ENCODE measurements at regions not wholly inside any gene's neighbourhood (a gene's known extent, or its start where the extent isn't known, plus 50 kb on each side); places are given as distances from the start of the nearest gene placed in this dataset.
"Not testable (repeated sequence)": the region's sequence is repeated elsewhere in the genome, so short reads cannot be mapped to it uniquely, and the experiment has no call there.

DNA sequence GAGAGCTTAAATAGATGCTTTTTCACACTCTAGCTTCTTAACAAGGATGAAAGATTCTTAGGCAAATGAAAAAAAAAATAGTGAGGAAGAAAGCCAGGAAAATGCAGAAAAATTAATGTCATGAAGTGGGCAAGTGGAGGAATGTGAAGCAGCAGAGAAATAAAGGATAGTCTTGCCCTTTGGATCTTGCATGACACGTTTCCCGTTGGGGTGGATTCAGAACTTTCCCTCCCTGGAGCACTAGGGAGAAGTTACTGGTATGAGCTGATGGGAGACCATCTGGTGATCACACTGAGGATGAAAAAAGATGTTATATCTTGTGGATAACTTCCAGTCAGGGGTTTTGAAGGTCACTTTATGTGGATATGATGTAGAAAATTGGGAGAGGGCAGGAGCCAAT is 361.8 kb upstream of the ROPN1 start:
- DNase-seq = no peak
- H3K4me1 Mint-ChIP-seq (ENCODE audit: low read depth) = no peaks in the 10 kb centered on the region
- no peaks in the 10 kb centered on the region for H3K9me3 Mint-ChIP-seq
- ATAC-seq = no peak
- H3K27me3 Mint-ChIP-seq (ENCODE audit: low read depth) = peaks cover 4% of the 10 kb centered on the region
- H3K36me3 Mint-ChIP-seq (ENCODE audit: insufficient read depth) = no peaks in the 10 kb centered on the region
- H3K4me3 Mint-ChIP-seq = no peak overlapping the region

DNA sequence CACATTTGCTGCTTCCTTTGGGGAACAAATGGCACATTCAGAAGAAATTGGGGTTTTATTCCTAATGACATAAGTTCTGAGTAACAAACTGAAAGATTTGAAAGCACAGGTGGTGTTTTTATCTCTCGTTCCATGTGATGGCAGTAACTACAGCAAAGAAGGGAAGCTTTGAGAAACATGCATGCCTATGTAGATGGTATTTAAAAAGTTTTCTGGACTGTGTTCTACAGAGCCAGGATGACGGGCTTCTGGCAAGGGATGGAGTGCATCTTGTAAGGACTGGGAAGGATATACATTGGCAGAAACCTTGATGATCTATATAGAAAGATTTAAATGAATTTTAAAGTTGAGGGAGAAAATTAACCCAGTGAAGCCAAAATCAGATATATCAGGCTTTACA is 362.2 kb upstream of the ROPN1 start:
- Mint-ChIP-seq H3K9me3 (no peaks in the 10 kb centered on the region), H3K36me3 (ENCODE audit: insufficient read depth) (no peaks in the 10 kb centered on the region), H3K4me3 (no peak overlapping the region), H3K27me3 (ENCODE audit: low read depth) (peaks cover 4% of the 10 kb centered on the region), H3K4me1 (ENCODE audit: low read depth) (no peaks in the 10 kb centered on the region)
- ATAC-seq (no peak), DNase-seq (no peak)

GRCh38 chr3:124358156-124358555 is 366.2 kb upstream of the ROPN1 start:
- H3K4me3 Mint-ChIP-seq = no peak overlapping the region
- no peaks in the 10 kb centered on the region for H3K4me1 Mint-ChIP-seq (ENCODE audit: low read depth)
- H3K27me3 Mint-ChIP-seq (ENCODE audit: low read depth) = peaks cover 8% of the 10 kb centered on the region
- ATAC-seq (no peak), DNase-seq (no peak)
- H3K36me3 Mint-ChIP-seq (ENCODE audit: insufficient read depth) = no peaks in the 10 kb centered on the region
- H3K9me3 Mint-ChIP-seq = no peaks in the 10 kb centered on the region

DNA sequence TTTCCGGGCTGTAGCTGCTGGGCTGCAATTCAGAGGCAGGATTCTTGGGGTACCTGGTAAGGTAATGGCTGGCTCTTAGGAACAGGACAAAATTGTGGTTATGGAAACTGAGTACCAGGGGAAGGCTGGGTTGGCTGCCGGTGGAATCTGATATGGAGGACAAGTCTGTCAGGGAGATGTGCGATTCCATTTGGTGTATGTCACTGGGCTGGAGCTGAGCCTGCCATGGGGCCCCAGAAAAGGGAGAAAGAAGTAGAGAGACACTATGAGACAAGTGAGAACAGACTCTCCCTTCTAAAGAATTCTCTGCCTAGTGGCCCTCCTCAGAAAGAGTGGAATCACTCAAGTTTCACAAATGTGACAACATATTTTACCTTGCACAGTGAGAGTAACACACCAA is 368.2 kb upstream of the ROPN1 start:
- Mint-ChIP-seq H3K27me3 (ENCODE audit: low read depth) (peaks cover 10% of the 10 kb centered on the region), H3K9me3 (no peaks in the 10 kb centered on the region), H3K4me1 (ENCODE audit: low read depth) (no peaks in the 10 kb centered on the region), H3K36me3 (ENCODE audit: insufficient read depth) (no peaks in the 10 kb centered on the region), H3K4me3 (no peak overlapping the region)
- DNase-seq = no peak
- ATAC-seq = no peak

DNA sequence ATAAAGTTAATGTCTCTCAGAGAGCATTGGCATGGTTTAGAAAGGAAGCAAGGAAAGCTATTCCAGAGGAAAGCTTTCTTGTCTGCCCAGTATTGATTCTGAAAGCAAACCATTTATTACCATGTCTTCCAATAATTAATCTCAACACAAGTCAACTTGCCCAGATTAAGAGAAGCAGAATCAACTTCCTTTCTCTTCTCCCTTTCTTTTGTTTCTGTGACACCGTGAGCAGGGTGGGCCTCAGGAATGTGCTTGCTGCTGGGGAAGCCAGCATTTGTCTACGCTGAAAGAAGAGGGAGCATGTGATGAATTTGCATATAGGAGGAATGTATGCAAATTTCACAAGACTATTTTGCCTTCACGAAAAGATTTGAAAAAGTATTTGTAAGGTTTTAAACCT is 368.6 kb upstream of the ROPN1 start:
- H3K9me3 Mint-ChIP-seq = no peaks in the 10 kb centered on the region
- DNase-seq (no peak), ATAC-seq (no peak)
- H3K36me3 Mint-ChIP-seq (ENCODE audit: insufficient read depth) = no peaks in the 10 kb centered on the region
- H3K27me3 Mint-ChIP-seq (ENCODE audit: low read depth) = peaks cover 10% of the 10 kb centered on the region
- no peak overlapping the region for H3K4me3 Mint-ChIP-seq
- no peaks in the 10 kb centered on the region for H3K4me1 Mint-ChIP-seq (ENCODE audit: low read depth)

- no peaks in the 10 kb centered on the region for H3K36me3 Mint-ChIP-seq (ENCODE audit: insufficient read depth)
- H3K4me1 Mint-ChIP-seq (ENCODE audit: low read depth) = no peaks in the 10 kb centered on the region
- ATAC-seq (no peak), DNase-seq (no peak)
- no peak overlapping the region for H3K4me3 Mint-ChIP-seq
- H3K9me3 Mint-ChIP-seq = no peaks in the 10 kb centered on the region
- H3K27me3 Mint-ChIP-seq (ENCODE audit: low read depth) = peaks cover 7% of the 10 kb centered on the region
These were observed 368.7 kb upstream of the UMPS start for GRCh38 chr3:124361566-124361965.

DNA sequence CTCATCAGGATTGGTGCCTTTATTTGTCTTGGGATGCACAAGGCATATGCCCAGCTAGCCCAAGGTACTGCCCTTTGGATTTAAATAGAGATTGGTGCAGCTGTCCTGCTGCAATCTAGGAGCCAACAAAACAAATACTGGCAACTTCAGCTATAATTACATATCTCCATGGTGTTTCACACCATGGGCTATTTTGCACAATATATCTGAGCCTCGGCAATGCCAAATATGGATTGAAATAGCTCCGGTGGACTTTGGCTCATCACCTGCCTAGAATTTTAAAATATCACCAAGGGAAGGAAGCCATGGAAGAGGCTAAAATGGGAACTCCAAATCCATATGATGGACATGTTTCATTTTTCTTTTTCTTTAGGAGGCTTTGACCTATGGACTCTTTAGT is 367.8 kb upstream of the UMPS start:
- peaks cover 7% of the 10 kb centered on the region for H3K27me3 Mint-ChIP-seq (ENCODE audit: low read depth)
- H3K4me3 Mint-ChIP-seq = no peak overlapping the region
- ATAC-seq (no peak), DNase-seq (no peak)
- H3K9me3 Mint-ChIP-seq = no peaks in the 10 kb centered on the region
- H3K36me3 Mint-ChIP-seq (ENCODE audit: insufficient read depth) = no peaks in the 10 kb centered on the region
- H3K4me1 Mint-ChIP-seq (ENCODE audit: low read depth) = no peaks in the 10 kb centered on the region

DNA sequence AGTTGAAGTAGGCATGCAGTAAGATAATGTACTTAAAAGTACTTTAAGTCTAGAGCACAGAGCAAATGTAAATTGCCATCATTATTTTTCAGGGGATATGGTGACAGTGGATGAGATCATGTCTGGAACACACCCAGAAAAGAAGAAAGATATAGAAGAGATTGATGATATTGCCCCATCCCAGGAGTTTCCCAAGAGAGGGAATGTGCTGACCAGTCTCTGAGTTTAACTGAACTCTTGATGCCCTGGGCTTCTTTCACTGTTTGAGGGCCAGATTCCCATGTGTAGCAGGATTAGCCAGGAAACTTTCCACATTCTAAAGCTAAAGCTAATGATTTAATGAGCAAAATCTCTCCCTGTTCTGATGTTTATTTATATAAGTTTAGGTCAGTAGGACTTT is 366.8 kb upstream of the UMPS start:
- Mint-ChIP-seq H3K36me3 (ENCODE audit: insufficient read depth) (no peaks in the 10 kb centered on the region), H3K4me3 (no peak overlapping the region), H3K9me3 (no peaks in the 10 kb centered on the region), H3K27me3 (ENCODE audit: low read depth) (peaks cover 7% of the 10 kb centered on the region), H3K4me1 (ENCODE audit: low read depth) (no peaks in the 10 kb centered on the region)
- ATAC-seq = no peak
- DNase-seq = no peak

DNA sequence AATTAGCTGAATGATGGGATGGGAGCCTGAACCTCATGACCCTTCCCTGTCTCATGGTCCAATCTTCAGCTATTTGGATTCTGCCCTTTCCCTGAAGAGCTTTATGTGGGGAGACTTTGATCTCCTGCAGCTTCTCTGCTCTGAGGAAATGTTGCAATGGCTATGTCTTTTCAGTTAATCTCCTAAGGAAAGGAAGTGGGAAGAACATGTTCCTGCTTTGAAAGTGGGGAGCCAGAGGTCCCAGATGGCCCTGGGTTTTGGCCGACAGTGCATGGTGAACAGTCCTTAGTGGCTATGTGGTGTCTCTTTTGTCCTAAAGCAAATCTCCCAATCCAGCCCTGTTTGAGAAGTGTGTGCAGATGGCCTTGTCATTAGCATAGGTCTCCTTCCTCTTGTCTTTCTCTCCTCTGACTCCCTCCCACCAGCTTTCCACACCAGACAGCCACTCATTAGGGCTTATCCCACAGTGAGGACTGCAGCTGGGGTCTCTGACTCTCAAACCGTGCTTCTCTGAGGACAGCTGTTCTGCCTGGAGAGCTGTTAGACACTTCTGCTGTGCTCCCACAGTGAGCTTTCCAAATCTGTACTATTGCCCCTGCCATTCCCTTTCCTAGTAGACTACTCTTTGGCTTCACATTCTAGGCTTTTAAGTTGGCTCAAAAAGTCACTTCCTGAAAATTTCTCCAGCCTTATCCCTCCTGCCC is 365.8 kb upstream of the UMPS start:
- H3K36me3 Mint-ChIP-seq (ENCODE audit: insufficient read depth) = no peaks in the 10 kb centered on the region
- H3K27me3 Mint-ChIP-seq (ENCODE audit: low read depth) = peaks cover 7% of the 10 kb centered on the region
- ATAC-seq (no peak), DNase-seq (no peak)
- no peak overlapping the region for H3K4me3 Mint-ChIP-seq
- H3K4me1 Mint-ChIP-seq (ENCODE audit: low read depth) = no peaks in the 10 kb centered on the region
- H3K9me3 Mint-ChIP-seq = no peaks in the 10 kb centered on the region

GRCh38 chr3:124366655-124367054 is 363.6 kb upstream of the UMPS start:
- not testable (repeated sequence) for H3K9me3 Mint-ChIP-seq; ATAC-seq; DNase-seq; H3K27me3 Mint-ChIP-seq (ENCODE audit: low read depth); H3K4me1 Mint-ChIP-seq (ENCODE audit: low read depth); H3K4me3 Mint-ChIP-seq; H3K36me3 Mint-ChIP-seq (ENCODE audit: insufficient read depth)

DNA sequence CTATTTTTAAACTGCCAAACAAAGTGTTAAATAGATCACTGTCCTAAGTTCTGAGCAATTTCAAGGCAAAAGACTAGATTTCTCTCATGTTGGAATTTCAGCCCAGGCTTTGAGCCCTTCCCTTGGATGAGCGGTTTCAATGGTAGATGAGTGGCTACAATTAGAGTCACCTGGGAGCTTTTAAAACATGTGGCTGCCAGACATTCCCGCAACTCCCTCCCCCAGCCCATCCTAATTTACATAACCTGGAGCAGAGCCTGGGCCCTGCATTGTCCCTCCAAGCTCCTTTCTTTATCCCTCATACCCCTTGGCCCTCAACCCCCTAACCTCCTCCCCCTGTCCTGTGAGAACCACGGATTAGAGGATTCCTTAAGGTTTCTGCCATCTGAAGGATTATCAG is 357.5 kb upstream of the UMPS start:
- Mint-ChIP-seq H3K4me3 (no peak overlapping the region), H3K36me3 (ENCODE audit: insufficient read depth) (no peaks in the 10 kb centered on the region), H3K27me3 (ENCODE audit: low read depth) (peaks cover 2% of the 10 kb centered on the region), H3K9me3 (no peaks in the 10 kb centered on the region), H3K4me1 (ENCODE audit: low read depth) (no peaks in the 10 kb centered on the region)
- ATAC-seq (no peak), DNase-seq (no peak)

DNA sequence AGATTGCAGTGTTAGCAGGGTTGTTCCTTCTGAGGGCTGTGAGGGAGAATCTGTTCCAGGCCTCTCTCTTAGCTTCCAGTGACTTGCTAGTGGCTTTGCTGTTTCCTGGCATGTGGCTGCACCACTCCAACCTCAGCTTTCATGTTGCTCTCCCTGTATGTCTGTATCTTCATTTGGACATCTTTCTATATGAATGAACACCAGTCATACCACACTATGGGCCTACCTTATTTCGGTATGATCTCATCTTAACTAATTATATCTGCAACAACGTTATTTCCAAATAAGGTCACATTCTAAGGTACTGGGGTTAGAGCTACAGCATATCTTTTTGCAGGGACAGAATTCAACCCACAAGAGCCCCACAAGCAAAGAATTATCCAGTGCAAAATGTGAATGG is 356.7 kb upstream of the UMPS start:
- no peak for DNase-seq
- ATAC-seq = peak in 1 of 2 donors; percentile 10
- no peaks in the 10 kb centered on the region for H3K9me3 Mint-ChIP-seq

DNA sequence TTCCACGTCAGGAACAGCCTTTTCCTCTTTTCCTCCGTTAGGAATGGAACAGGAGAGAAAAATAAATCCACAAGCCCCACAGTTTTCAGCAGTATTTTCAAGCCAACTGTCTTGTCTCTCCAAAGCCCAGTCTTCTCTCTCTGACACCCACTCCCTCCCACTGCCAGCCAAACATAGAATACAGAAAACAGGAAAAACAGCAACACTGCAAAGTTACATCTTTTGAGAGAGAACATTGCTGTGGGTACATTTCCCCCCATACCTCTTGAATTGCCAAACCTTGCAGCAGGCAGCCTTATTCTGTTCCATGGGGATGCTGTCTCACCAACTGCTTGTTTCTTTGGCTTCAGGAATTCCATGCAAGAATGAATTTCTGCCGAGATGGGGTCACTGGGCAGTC is 355.7 kb upstream of the UMPS start:
- DNase-seq = no peak
- ATAC-seq = no peak
- Mint-ChIP-seq H3K27me3 (ENCODE audit: low read depth) (peaks cover 2% of the 10 kb centered on the region), H3K9me3 (no peaks in the 10 kb centered on the region), H3K4me1 (ENCODE audit: low read depth) (no peaks in the 10 kb centered on the region), H3K36me3 (ENCODE audit: insufficient read depth) (no peaks in the 10 kb centered on the region), H3K4me3 (no peak overlapping the region)

More for the DNA sequence above, 356.7 kb upstream of the UMPS start:
- Mint-ChIP-seq H3K4me1 (ENCODE audit: low read depth) (no peaks in the 10 kb centered on the region), H3K36me3 (ENCODE audit: insufficient read depth) (no peaks in the 10 kb centered on the region), H3K27me3 (ENCODE audit: low read depth) (peaks cover 2% of the 10 kb centered on the region), H3K4me3 (no peak overlapping the region)

DNA sequence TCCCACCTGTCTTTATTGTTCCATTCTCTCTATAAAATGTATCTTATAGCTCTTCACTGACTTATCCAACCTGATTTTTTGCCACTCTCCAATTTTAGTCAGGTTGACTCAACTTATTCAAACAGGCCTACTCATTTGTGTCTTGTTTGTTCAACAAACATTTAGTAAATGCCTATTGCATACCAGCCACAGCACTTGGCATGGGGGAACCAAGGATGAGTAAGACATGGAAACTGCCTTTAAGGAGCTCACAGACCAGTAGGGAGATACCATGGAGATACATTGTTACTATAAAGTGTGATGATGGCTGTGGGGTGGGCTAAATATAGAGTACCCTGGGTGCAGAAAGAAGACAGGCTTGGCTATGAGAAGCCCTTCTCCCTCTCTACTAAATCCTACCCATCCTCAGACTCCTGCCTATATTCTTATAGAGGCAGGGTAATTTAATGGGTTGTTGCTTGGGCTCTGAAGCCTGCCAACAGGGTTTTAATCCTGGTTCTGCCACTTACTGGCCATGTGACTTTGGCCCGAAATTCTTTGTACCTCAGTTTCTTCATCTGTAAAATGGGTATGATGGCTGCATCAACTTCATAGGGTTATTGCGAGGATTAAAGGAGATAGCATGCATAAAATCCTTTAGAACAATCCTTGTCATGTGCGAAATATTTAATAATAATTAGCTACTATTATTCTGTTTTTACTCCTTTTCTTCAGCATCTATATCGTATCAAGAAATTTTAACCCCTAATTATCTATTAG is 348.5 kb upstream of the UMPS start:
- H3K9me3 Mint-ChIP-seq = no peaks in the 10 kb centered on the region
- no peaks in the 10 kb centered on the region for H3K4me1 Mint-ChIP-seq (ENCODE audit: low read depth)
- H3K4me3 Mint-ChIP-seq = no peak overlapping the region
- peaks cover 9% of the 10 kb centered on the region for H3K27me3 Mint-ChIP-seq (ENCODE audit: low read depth)
- no peaks in the 10 kb centered on the region for H3K36me3 Mint-ChIP-seq (ENCODE audit: insufficient read depth)
- ATAC-seq (no peak), DNase-seq (no peak)

DNA sequence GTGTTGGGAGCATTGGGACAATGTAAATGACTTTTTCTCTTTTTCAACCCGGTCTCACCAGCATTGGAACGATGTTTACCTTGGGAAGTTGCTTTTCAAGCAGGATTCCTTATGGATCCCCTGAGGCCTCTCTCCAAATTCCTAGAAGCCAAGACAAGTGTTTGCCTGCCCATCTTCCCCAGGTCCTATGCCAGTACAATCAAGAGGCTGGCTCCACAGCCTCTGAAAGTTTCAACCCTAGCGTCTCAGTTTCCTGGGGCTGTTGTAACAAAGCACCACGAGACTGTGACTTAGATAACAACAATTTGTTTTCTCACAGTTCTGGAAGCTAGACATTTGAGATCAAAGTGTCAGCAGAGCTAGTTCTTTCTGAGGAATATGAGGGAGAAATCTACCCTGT is 347.2 kb upstream of the UMPS start:
- H3K4me1 Mint-ChIP-seq (ENCODE audit: low read depth) = no peaks in the 10 kb centered on the region
- DNase-seq (no peak), ATAC-seq (no peak)
- H3K4me3 Mint-ChIP-seq = no peak overlapping the region
- no peaks in the 10 kb centered on the region for H3K9me3 Mint-ChIP-seq
- H3K27me3 Mint-ChIP-seq (ENCODE audit: low read depth) = peaks cover 12% of the 10 kb centered on the region
- H3K36me3 Mint-ChIP-seq (ENCODE audit: insufficient read depth) = no peaks in the 10 kb centered on the region
